ENCODE measurements at regions not wholly inside any gene's neighbourhood (a gene's known extent, or its start where the extent isn't known, plus 50 kb on each side); places are given as distances from the start of the nearest gene placed in this dataset.

- no peaks in the 10 kb centered on the region for H3K36me3 ChIP-seq
- ATAC-seq (no peak), DNase-seq (no peak)
- TF ChIP-seq CTCF (IDR thresholded peaks at IDR 0.05) = no peak
- H3K27ac ChIP-seq = no peak overlapping the region
- no peaks in the 10 kb centered on the region for H3K4me1 ChIP-seq
- no peak overlapping the region for H3K4me3 ChIP-seq
- intact Hi-C loops (cut with DNase I) = no loop called here
- no peaks in the 10 kb centered on the region for H3K27me3 ChIP-seq
- no peaks in the 10 kb centered on the region for H3K9me3 ChIP-seq
These were observed 186.6 kb upstream of the DIO3 start for GRCh38 chr14:101374373-101375338.

DNA sequence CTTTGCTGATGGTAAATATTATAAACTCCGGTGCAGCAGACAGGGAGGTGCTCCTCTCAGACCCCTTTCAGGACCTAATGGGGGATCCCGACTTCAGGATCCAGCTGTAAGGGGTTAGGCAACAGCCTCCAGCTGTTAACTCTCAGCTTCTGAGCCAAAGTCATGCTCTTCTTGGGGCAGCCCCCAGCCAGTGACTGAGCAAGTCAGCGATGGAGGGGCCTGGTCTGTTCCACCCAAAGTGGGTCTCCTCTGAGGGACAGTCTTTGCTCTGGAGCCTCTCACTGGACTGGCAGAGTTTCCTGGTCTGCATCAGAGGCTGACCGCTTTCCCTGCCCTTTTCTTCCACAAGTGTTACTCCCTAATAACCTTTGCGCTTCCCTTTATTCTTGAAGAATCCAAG is 184.2 kb upstream of the DIO3 start:
- H3K4me3 ChIP-seq = no peak overlapping the region
- no peak for TF ChIP-seq CTCF (IDR thresholded peaks at IDR 0.05)
- H3K36me3 ChIP-seq = no peaks in the 10 kb centered on the region
- ATAC-seq (no peak), DNase-seq (no peak)
- H3K27me3 ChIP-seq = no peaks in the 10 kb centered on the region
- no peaks in the 10 kb centered on the region for H3K9me3 ChIP-seq
- no peaks in the 10 kb centered on the region for H3K4me1 ChIP-seq
- intact Hi-C loops (cut with DNase I) = no loop called here
- no peak overlapping the region for H3K27ac ChIP-seq

- no peaks in the 10 kb centered on the region for H3K36me3 ChIP-seq
- TF ChIP-seq CTCF (IDR thresholded peaks at IDR 0.05) = no peak
- ATAC-seq = no peak
These were observed 181.5 kb upstream of the DIO3 start for GRCh38 chr14:101379842-101380241.

DNA sequence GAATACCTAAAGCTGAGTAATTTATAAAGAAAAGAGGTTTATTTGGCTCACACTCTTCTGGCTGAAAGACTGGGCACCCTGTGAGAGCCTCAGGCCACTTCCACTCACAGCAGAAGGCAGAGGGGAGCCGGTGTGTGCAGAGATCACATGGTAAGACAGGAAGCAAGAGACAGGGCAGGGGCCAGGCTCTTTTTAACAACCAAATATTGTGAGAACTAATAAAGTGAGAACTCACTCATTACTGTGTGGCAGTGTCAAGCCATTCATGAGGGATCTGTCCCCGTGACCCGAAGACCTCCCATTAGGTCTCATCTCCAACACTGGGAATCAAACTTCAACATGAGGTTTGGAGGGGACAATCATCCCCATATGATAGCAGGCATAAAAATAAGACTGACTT is 180.8 kb upstream of the DIO3 start:
- Histone ChIP-seq H3K36me3 (no peaks in the 10 kb centered on the region), H3K27me3 (no peaks in the 10 kb centered on the region), H3K27ac (no peak overlapping the region), H3K4me3 (no peak overlapping the region), H3K9me3 (peaks cover 12% of the 10 kb centered on the region), H3K4me1 (no peaks in the 10 kb centered on the region)
- no peak for DNase-seq
- no peak for ATAC-seq
- no peak for TF ChIP-seq CTCF (IDR thresholded peaks at IDR 0.05)
- intact Hi-C loops (cut with DNase I) = no loop called here

More at GRCh38 chr14:101379842-101380241, 181.5 kb upstream of the DIO3 start:
- DNase-seq = no peak
- H3K9me3 ChIP-seq = peaks cover 12% of the 10 kb centered on the region
- H3K4me1 ChIP-seq = no peaks in the 10 kb centered on the region
- no peak overlapping the region for H3K27ac ChIP-seq
- intact Hi-C loops (cut with DNase I) = no loop called here
- H3K27me3 ChIP-seq = no peaks in the 10 kb centered on the region
- H3K4me3 ChIP-seq = no peak overlapping the region

GRCh38 chr14:101380940-101381339 is 180.4 kb upstream of the DIO3 start:
- H3K9me3 ChIP-seq = peaks cover 12% of the 10 kb centered on the region
- ATAC-seq (no peak), DNase-seq (no peak)
- no peaks in the 10 kb centered on the region for H3K36me3 ChIP-seq
- no peaks in the 10 kb centered on the region for H3K4me1 ChIP-seq
- no peak overlapping the region for H3K4me3 ChIP-seq
- no peak for TF ChIP-seq CTCF (IDR thresholded peaks at IDR 0.05)
- H3K27me3 ChIP-seq = no peaks in the 10 kb centered on the region
- H3K27ac ChIP-seq = no peak overlapping the region
- intact Hi-C loops (cut with DNase I) = no loop called here

All from upper lobe of right lung (tissue), 1 donor.